Fibroblast of skin of scalp (primary cell): ENCODE measurements at regions not wholly inside any gene's neighbourhood (a gene's known extent, or its start where the extent isn't known, plus 50 kb on each side); places are given as distances from the start of the nearest gene placed in this dataset.

Source experiments
- DNase-seq: peaks from one replicate; pipeline ENCODE4 v3.0.0-alpha.2; 2013

DNA sequence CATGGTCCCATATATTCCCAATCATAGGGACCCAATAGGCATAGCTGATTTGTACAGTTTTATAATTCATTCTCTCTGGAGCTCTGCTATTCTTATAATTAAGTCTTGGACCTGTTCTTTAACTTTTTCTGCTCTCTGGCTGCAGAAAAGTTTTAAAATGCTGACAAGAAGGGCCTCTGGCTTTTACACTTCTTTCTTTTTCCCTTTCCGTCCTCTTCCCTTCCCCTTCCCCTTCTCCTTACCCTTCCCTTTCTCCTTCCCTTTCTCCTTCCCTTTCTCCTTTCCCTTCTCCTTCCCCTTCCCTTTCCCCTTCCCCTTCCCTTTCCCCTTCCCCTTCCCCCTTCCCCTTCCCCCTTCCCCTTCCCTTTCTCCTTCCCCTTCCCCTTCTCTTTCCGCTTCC is 101.3 kb upstream of the TPK1 start:
- no peak for DNase-seq

DNA sequence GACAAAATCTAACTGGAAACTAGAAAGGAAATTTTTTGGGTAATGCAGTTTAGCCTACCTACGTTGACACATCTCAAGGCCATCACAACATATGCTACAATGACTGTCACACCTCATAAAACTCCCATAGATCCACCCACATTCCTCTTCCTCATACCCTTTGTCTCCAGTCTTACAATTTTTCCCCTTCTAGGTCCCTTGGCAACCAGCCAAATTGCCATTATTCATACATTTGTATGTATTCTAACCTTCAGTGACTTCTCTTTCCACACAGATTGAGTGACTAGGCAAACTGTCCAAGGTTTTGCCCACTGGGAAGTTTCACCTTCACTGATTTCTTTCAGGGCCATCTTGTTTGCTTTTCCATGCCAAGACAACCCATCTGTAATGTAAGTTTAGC is 100.5 kb upstream of the TPK1 start:
- no peak for DNase-seq

DNA sequence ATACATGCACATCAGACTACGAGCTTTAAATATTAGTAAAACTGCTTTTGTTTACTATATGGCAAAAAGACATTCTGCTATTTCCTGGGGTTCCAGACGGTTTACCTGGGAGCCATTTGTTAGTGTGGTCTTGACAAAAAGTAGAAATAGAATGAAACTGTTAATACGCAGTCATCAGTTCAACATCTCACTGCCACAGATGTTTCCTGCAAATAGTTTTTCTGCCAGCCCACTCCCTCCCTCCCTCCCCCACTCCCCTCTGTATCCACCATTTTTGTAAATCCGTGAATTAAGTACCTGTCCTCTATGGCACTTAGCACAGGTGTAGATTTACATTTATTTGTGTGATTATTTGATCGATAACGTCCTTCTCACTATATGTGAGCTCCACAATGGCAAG is 74.6 kb upstream of the TPK1 start:
- DNase-seq = no peak

DNA sequence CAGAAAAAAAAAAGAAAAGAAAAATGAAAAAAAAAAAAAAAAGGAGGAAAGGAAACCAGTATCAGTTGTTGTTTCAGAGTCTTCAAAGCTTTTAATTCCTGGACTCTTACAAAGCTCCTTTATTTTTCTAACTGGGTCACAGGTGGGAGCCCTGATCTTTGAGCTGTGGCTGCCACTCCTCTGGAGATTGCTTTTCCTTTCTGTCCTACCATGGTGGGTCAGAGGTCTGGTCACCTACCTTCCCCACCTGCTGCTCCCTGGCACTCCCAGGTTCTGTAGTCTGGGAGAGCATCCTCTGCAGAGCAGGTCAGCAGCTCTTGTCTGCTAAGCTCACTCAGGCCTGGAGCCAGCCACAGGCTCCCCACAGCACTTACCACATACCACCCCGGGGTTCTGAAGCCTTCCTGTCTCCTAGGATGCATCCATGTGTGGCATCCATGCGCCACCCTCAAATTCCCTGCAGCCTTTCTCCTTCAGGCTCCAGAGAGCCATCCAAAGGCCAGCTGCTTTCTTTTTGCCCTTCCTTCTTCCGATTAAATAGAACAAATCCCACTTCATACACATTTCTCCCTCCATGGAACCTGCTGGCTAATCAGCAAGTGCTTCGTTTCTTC is 73.2 kb upstream of the TPK1 start:
- no peak for DNase-seq

DNA sequence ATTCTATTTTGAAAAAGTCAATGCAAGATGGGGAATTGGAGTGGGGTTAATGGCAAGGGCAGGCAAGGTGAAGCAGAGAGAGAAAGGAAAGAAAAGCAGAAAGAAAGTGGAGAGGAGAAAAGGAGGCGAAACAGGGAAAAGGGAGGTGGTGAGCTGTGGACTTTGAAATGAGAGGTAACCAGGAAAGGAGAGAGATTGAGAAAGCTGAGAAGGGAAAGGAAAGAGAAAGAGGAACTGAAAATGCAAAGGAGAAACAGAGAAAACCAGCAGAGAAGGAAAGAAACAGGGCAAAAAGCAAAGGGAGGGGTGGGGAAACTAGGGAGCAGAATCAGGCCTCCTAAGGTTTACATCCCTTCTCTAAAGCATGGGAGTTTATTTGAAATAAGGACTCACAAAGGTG is 72.5 kb upstream of the TPK1 start:
- DNase-seq = no peak

DNA sequence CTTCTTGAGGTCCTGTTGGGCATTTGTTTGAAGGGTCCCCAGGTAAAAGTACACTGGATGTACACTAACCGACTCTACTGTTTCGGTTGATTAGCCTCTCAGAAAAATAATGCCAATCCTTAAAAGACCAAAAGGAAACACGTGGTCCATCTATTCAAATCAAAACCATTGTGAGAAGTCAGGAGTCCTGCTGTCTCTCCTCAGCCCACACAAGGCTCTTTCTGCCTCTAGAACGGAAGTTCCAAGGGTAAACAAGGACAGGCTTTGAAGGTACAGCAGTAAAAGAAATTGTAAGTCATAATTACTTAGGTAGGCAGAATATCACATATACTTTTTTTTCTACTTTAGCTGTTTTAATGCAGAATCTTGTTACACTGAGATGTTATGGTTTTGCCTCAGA is 71.7 kb upstream of the TPK1 start:
- DNase-seq = no peak

DNA sequence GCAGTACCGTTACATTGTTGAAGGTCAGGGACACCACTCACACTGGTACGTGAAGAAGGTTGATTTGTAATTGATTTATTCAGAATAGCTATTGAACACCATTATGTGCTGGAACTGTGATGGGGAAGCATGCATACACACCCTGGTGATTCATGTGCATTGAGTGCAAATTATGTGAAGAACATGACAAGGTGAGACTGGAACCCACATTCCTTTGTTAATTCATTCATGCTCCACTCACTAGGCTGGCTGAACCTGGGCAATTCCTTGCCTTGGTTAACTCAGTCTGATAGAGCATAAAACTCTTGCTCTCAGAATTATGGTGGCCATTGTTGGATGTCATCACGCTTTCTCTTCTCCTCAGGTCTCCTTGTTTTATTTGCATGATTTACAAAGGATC is 67.3 kb upstream of the TPK1 start:
- DNase-seq = no peak

DNA sequence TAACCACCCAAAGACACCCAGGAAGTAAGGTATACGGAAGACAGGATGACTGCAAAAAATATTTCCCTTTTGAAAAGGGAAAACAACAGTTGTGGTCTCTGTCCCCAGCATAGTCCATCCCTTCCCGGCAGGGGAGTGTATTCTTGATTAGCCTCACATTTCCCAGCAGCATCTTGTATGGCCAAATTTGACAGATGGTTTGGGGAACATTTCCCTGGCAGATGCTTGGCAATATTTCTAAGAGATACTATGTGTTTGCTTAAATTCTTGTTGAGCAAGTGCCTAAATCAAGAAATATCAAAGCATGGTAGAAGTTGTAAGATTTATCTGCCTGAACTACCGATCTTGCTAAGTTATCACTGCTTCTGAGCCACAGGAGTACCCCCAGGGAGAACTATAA is 56.9 kb upstream of the TPK1 start:
- DNase-seq = no peak
